Thymus (tissue), 11 donors: ENCODE measurements at regions not wholly inside any gene's neighbourhood (a gene's known extent, or its start where the extent isn't known, plus 50 kb on each side); places are given as distances from the start of the nearest gene placed in this dataset.

Source experiments
- DNase-seq, 9 donors: peaks; one replicate each; pipeline ENCODE4 v3.0.0-alpha.2; 2013; ENCODE audit warnings: low spot score in 9 of 9, low read depth in 6 of 9, missing footprints in 1 of 9
- H3K27ac ChIP-seq, 2 donors: one replicate each; pipeline ENCODE4 v1.5.1; 2013; ENCODE audit warnings: control low read depth in 1 of 2, low read depth in 1 of 2, low read length in 1 of 2, mild to moderate bottlenecking in 1 of 2, moderate library complexity in 1 of 2
- H3K27me3 ChIP-seq, 2 donors: one replicate each; pipeline ENCODE4 v1.5.1; 2013; ENCODE audit warnings: low read length in 1 of 2; ENCODE audit not compliant: control insufficient read depth in 2 of 2, insufficient read depth in 1 of 2
- H3K36me3 ChIP-seq, 2 donors: one replicate each; pipeline ENCODE4 v1.5.1; 2013; ENCODE audit warnings: low read length in 1 of 2, mild to moderate bottlenecking in 1 of 2, moderate library complexity in 1 of 2; ENCODE audit not compliant: control insufficient read depth in 2 of 2, insufficient read depth in 2 of 2
- H3K4me1 ChIP-seq, 2 donors: one replicate each; pipeline ENCODE4 v1.5.1; 2013; ENCODE audit warnings: low read length in 2 of 2; ENCODE audit not compliant: control insufficient read depth in 2 of 2, insufficient read depth in 2 of 2
- H3K4me3 ChIP-seq, 2 donors: one replicate each; pipeline ENCODE4 v1.5.1; 2013; ENCODE audit warnings: low read length in 2 of 2, control low read depth in 1 of 2, mild to moderate bottlenecking in 1 of 2
- H3K9me3 ChIP-seq, 2 donors: one replicate each; pipeline ENCODE4 v1.5.1; 2013; ENCODE audit warnings: low read length in 1 of 2, mild to moderate bottlenecking in 1 of 2; ENCODE audit not compliant: control insufficient read depth in 2 of 2, insufficient read depth in 1 of 2
- WGBS: extraction: QIAGEN DNeasy Blood & Tissue Kit; methylation state at CpG from one replicate; pipeline ENCODE4 v1.1.7; 2013; 5-methylcytosine and 5-hydroxymethylcytosine counted together
- donor health status: healthy.

- no peak for DNase-seq
- Histone ChIP-seq H3K4me1 (no peaks in the 10 kb centered on the region), H3K9me3 (no peaks in the 10 kb centered on the region), H3K27me3 (no peaks in the 10 kb centered on the region), H3K36me3 (no peaks in the 10 kb centered on the region), H3K4me3 (no peak overlapping the region), H3K27ac (no peak overlapping the region)
- 90% methylated on average over 8 of the region's 8 CpGs for WGBS
These were observed 145.9 kb upstream of the UBL3 start for GRCh38 chr13:29996316-29996715.

GRCh38 chr13:29994911-29995595, 144.6 kb upstream of the UBL3 start:
- 92% methylated on average over 10 of the region's 10 CpGs for WGBS
- H3K27me3 ChIP-seq, result no peaks in the 10 kb centered on the region
- H3K4me1 ChIP-seq, result no peaks in the 10 kb centered on the region
- H3K4me3 ChIP-seq, result no peak overlapping the region
- H3K9me3 ChIP-seq, result no peaks in the 10 kb centered on the region
- no peak overlapping the region for H3K27ac ChIP-seq
- no peak for DNase-seq
- no peaks in the 10 kb centered on the region for H3K36me3 ChIP-seq

DNA sequence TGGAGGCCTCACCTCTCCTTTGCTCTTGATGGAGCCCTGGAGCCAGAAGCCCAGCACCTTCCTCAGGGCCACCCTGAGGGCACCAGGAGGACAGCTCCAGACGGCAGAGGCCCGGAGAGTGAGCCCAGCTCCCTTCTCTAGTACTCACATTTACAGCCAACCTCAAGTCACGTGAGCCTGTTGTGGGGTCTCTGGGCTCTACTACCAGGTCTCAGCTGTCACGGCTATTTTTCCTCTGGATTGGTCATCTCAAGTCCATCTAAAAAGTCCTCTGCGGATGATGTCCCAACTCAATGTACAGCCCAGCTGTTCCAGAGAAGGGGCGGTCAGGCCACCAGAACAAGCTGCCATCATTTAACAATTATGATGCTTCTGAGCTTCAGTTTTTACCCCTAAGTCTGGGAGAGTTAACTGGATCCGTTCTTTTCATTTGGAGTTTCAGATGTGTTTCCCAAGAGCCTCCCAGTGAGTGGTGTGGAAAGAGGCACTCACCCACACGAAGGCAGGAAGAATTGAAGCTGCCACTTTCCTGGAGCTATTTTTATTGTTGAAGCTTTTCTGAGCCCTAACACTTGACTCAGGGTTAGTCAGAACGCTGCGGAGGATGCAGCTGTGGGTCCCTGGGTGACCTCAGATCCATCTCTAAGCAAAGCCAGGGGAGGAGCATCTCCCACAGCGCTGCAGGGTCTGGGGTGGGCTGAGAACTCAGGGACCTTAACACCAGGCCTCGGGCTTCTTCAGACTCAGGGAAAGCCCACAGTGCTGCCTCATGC, 143.5 kb upstream of the UBL3 start:
- no peaks in the 10 kb centered on the region for H3K9me3 ChIP-seq
- 65% methylated on average over 12 of the region's 12 CpGs for WGBS
- H3K27me3 ChIP-seq, result no peaks in the 10 kb centered on the region
- H3K4me3 ChIP-seq, result no peak overlapping the region
- H3K36me3 ChIP-seq, result no peaks in the 10 kb centered on the region
- no peak for DNase-seq
- no peak overlapping the region for H3K27ac ChIP-seq
- no peaks in the 10 kb centered on the region for H3K4me1 ChIP-seq

- DNase-seq, result no peak
- Histone ChIP-seq H3K4me3 (no peak overlapping the region), H3K9me3 (no peaks in the 10 kb centered on the region), H3K27ac (no peak overlapping the region), H3K27me3 (no peaks in the 10 kb centered on the region), H3K4me1 (no peaks in the 10 kb centered on the region), H3K36me3 (no peaks in the 10 kb centered on the region)
- WGBS, result 96% methylated on average over 4 of the region's 4 CpGs
These were observed 142.8 kb upstream of the UBL3 start for GRCh38 chr13:29993196-29993595.

- 95% methylated on average over 6 of the region's 6 CpGs for WGBS
- Histone ChIP-seq H3K4me1 (no peaks in the 10 kb centered on the region), H3K27me3 (no peaks in the 10 kb centered on the region), H3K4me3 (no peak overlapping the region), H3K9me3 (no peaks in the 10 kb centered on the region), H3K27ac (no peak overlapping the region), H3K36me3 (no peaks in the 10 kb centered on the region)
- DNase-seq, result no peak
These were observed 140.9 kb upstream of the UBL3 start for GRCh38 chr13:29991343-29991742.

- Histone ChIP-seq H3K9me3 (no peaks in the 10 kb centered on the region), H3K27me3 (no peaks in the 10 kb centered on the region), H3K36me3 (no peaks in the 10 kb centered on the region), H3K4me3 (no peak overlapping the region), H3K4me1 (no peaks in the 10 kb centered on the region), H3K27ac (no peak overlapping the region)
- no peak for DNase-seq
These were observed 136.9 kb upstream of the UBL3 start for GRCh38 chr13:29987340-29987739.

- Histone ChIP-seq H3K4me1 (no peaks in the 10 kb centered on the region), H3K27ac (no peak overlapping the region), H3K36me3 (no peaks in the 10 kb centered on the region), H3K27me3 (no peaks in the 10 kb centered on the region), H3K9me3 (peaks cover 0 to 4% of the 10 kb centered on the region in 2 donors), H3K4me3 (no peak overlapping the region)
- 87% methylated on average over 2 of the region's 2 CpGs for WGBS
- DNase-seq, result no peak
These were observed 129.9 kb upstream of the UBL3 start for GRCh38 chr13:29980339-29980738.

DNA sequence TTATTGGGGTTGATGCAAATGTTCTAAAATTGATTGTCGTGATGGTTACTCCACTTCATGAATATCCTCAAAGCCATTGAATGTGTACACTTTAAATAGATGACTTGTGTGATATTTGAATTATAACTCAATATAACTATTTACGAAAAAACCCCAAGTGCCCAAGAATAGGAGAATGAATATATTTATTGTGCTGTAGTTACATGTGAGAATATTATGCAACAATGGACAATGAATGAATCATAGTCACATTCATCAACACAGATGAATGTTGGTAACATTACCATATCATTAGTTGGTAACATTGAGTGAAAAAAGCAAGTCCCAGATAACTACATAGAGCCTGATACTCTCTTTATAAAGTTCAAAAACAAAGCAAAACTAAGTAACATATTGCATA, 127.8 kb upstream of the UBL3 start:
- no peaks in the 10 kb centered on the region for H3K4me1 ChIP-seq
- WGBS, result 96% methylated on average over 2 of the region's 2 CpGs
- H3K4me3 ChIP-seq, result no peak overlapping the region
- H3K27ac ChIP-seq, result no peak overlapping the region
- no peak for DNase-seq
- H3K9me3 ChIP-seq, result peaks cover 0 to 4% of the 10 kb centered on the region in 2 donors
- H3K36me3 ChIP-seq, result no peaks in the 10 kb centered on the region
- no peaks in the 10 kb centered on the region for H3K27me3 ChIP-seq

DNA sequence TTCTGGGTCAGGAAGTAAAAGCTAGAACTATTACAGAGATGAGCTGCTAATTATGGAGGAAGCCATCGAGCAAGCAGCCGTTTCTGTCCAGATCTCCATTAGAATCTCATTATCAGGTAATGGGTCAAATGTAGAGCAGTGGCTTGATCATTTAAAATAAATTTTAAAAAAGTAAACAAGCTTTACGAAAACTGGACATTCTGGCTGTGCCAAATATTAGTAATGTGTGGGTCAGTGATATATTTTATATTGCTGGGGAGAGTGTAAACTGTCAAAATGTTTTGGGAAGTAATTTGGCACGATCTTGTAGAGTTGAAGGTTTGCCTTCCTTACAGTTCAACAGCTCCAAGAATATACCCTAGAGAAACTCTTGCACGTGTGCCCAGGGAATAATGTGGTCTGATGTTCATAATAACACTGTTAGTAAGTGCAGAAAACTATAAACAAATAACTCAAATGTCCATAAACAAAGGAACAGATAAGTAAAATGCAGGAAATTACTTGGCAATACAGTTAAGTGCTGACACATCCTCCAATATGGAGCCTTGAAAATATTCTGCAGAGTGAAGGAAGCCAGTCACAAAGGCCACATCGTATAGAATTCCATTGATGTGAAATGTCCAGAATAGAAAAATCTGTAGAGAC, 127.2 kb upstream of the UBL3 start:
- 92% methylated on average over 6 of the region's 6 CpGs for WGBS
- H3K9me3 ChIP-seq, result peaks cover 0 to 4% of the 10 kb centered on the region in 2 donors
- H3K27me3 ChIP-seq, result no peaks in the 10 kb centered on the region
- H3K4me1 ChIP-seq, result no peaks in the 10 kb centered on the region
- H3K4me3 ChIP-seq, result no peak overlapping the region
- H3K36me3 ChIP-seq, result no peaks in the 10 kb centered on the region
- no peak for DNase-seq
- H3K27ac ChIP-seq, result no peak overlapping the region
